SK-N-SH (cell line): ENCODE measurements at regions not wholly inside any gene's neighbourhood (a gene's known extent, or its start where the extent isn't known, plus 50 kb on each side); places are given as distances from the start of the nearest gene placed in this dataset.

Experiments
- CTCF ChIA-PET: fragments of 300-600, 350-600 bp; formaldehyde crosslinking; extraction: SDS; loops from one replicate; lab custom pipeline; 2021; lab: Yijun Ruan, JAX
- POLR2A ChIA-PET: fragments of 350-600 bp; sonication (Branson Sonifier 250); formaldehyde crosslinking; extraction: SDS; loops from one replicate; lab custom pipeline; 2020; ENCODE audit warnings: antibody characterized with exemption, inconsistent platforms; lab: Yijun Ruan, JAX
- DNase-seq: peaks from one replicate; pipeline ENCODE4 v3.0.0; 2012
- H2AFZ ChIP-seq: fragments of 200-600 bp; sonication (generic); 2 replicates; pipeline ENCODE4 v1.8.1; 2016; ENCODE audit warnings: antibody characterized with exemption, mild to moderate bottlenecking, low read depth
- H3F3A ChIP-seq: fragments of 200-600 bp; sonication (generic); replicated peaks from 2 replicates; pipeline ENCODE3; 2016; ENCODE audit warnings: antibody characterized with exemption, mild to moderate bottlenecking; ENCODE audit not compliant: insufficient read depth
- H3K27ac ChIP-seq, 2 experiments: fragments of 200-500 bp in 1 of 2; fragments of 200-600 bp in 1 of 2; sonication (Bioruptor generic) in 1 of 2; sonication (generic), shearing (Covaris generic) in 1 of 2; 2 replicates each; pipeline versions ENCODE4 v1.5.1 to v1.6.1; 2014 to 2016; ENCODE audit warnings: low read depth in 2 of 2, inconsistent platforms in 1 of 2, low read length in 1 of 2, mild to moderate bottlenecking in 1 of 2, mixed read lengths in 1 of 2
- H3K27me3 ChIP-seq: fragments of 200-600 bp; sonication (generic), shearing (Covaris generic); 2 replicates; pipeline ENCODE4 v1.6.1; 2016; ENCODE audit warnings: mixed run types; ENCODE audit not compliant: insufficient read depth
- H3K36me3 ChIP-seq, 2 experiments: fragments of 200-500 bp in 1 of 2; fragments of 200-600 bp in 1 of 2; sonication (Bioruptor generic) in 1 of 2; sonication (generic) in 1 of 2; replicated peaks in 1 of 2; 2 replicates each; pipeline versions ENCODE3 to v1.5.1; 2014 to 2016; ENCODE audit warnings: low read length in 1 of 2, mild to moderate bottlenecking in 1 of 2; ENCODE audit not compliant: insufficient read depth in 2 of 2, control insufficient read depth in 1 of 2
- H3K4me1 ChIP-seq, 2 experiments: fragments of 200-500 bp in 1 of 2; fragments of 200-600 bp in 1 of 2; sonication (Bioruptor generic) in 1 of 2; sonication (generic), shearing (Covaris generic) in 1 of 2; 2 replicates each; pipeline versions ENCODE4 v1.5.1 to v1.6.1; 2014 to 2016; ENCODE audit warnings: low read depth in 1 of 2, low read length in 1 of 2, mixed run types in 1 of 2; ENCODE audit not compliant: insufficient read depth in 2 of 2, control insufficient read depth in 1 of 2
- H3K4me2 ChIP-seq: fragments of 200-600 bp; sonication (generic), shearing (Covaris generic); 2 replicates; pipeline ENCODE4 v1.6.1; 2017; ENCODE audit warnings: mixed run types
- H3K4me3 ChIP-seq, 2 experiments: fragments of 200-500 bp in 1 of 2; fragments of 200-600 bp in 1 of 2; sonication (Bioruptor generic) in 1 of 2; sonication (generic), shearing (Covaris generic) in 1 of 2; 2 replicates each; pipeline versions ENCODE4 v1.5.1 to v1.8.1; 2014 to 2016; ENCODE audit warnings: low read depth in 2 of 2, inconsistent platforms in 1 of 2, low read length in 1 of 2, mild to moderate bottlenecking in 1 of 2, mixed read lengths in 1 of 2, moderate library complexity in 1 of 2
- H3K79me2 ChIP-seq: fragments of 200-600 bp; sonication (generic); 2 replicates; pipeline ENCODE4 v1.8.1; 2017; ENCODE audit warnings: mild to moderate bottlenecking; ENCODE audit not compliant: insufficient read depth
- H3K9ac ChIP-seq: fragments of 200-600 bp; sonication (generic); 2 replicates; pipeline ENCODE4 v1.6.1; 2017; ENCODE audit warnings: mixed run types
- H3K9me2 ChIP-seq: fragments of 200-600 bp; sonication (generic); 2 replicates; pipeline ENCODE4 v1.6.1; 2017; ENCODE audit warnings: mixed run types
- H3K9me3 ChIP-seq: fragments of 200-600 bp; sonication (generic); 2 replicates; pipeline ENCODE4 v1.6.1; 2017; ENCODE audit warnings: mixed run types, mild to moderate bottlenecking, moderate library complexity
- H4K20me1 ChIP-seq: fragments of 200-600 bp; sonication (generic); 2 replicates; pipeline ENCODE4 v1.6.1; 2017; ENCODE audit warnings: mild to moderate bottlenecking, mixed run types; ENCODE audit not compliant: insufficient read depth
- ELF1 ChIP-seq: IDR thresholded peaks from 2 replicates; pipeline ENCODE4 v1.4.0; 2012
- EZH2phosphoT487 ChIP-seq: fragments of 200-600 bp; sonication (generic); IDR thresholded peaks from 2 replicates; pipeline ENCODE4 v1.6.1; 2017; ENCODE audit warnings: low read depth, mixed run types, mild to moderate bottlenecking, antibody characterized with exemption, moderate library complexity, borderline replicate concordance
- FOXM1 ChIP-seq: IDR thresholded peaks from 2 replicates; pipeline ENCODE4 v1.4.0; 2012; ENCODE audit warnings: low read depth, mild to moderate bottlenecking
- GABPA ChIP-seq: IDR thresholded peaks from 2 replicates; pipeline ENCODE4 v1.4.0; 2012; ENCODE audit warnings: low read depth, mild to moderate bottlenecking
- MXI1 ChIP-seq: IDR thresholded peaks from 2 replicates; pipeline ENCODE4 v1.6.1; 2012; ENCODE audit warnings: mild to moderate bottlenecking, low read depth, low read length, improper control_type of control experiment
- NRF1 ChIP-seq: IDR thresholded peaks from 2 replicates; pipeline ENCODE4 v1.6.1; 2012; ENCODE audit warnings: low read depth, mild to moderate bottlenecking, low read length
- RAD21 ChIP-seq: IDR thresholded peaks from 2 replicates; pipeline ENCODE4 v1.6.1; 2012; ENCODE audit warnings: mild to moderate bottlenecking, low read length
- RFX5 ChIP-seq: IDR thresholded peaks from 2 replicates; pipeline ENCODE4 v1.6.1; 2012; ENCODE audit warnings: mild to moderate bottlenecking, improper control_type of control experiment, low read length
- SIN3A ChIP-seq: IDR thresholded peaks from 2 replicates; pipeline ENCODE4 v1.6.1; 2012; ENCODE audit warnings: low read depth, mild to moderate bottlenecking, low read length, moderate library complexity, borderline replicate concordance
- SMC3 ChIP-seq: IDR thresholded peaks from 2 replicates; pipeline ENCODE4 v1.6.1; 2012; ENCODE audit warnings: low read depth, low read length, improper control_type of control experiment
- TCF12 ChIP-seq: IDR thresholded peaks from 2 replicates; pipeline ENCODE4 v1.4.0; 2012
- TEAD4 ChIP-seq: IDR thresholded peaks from 2 replicates; pipeline ENCODE4 v1.4.0; 2012; ENCODE audit warnings: mild to moderate bottlenecking, borderline replicate concordance; ENCODE audit not compliant: insufficient read depth
- WGBS: methylation state at CpG from one replicate; pipeline ENCODE4 v1.1.6; 2017; ENCODE audit warnings: low lambda C conversion rate; 5-methylcytosine and 5-hydroxymethylcytosine counted together
- TF ChIP-seq, protein P1 (sequence below): fragments of 200-600 bp; sonication (generic); IDR thresholded peaks from 2 replicates; pipeline ENCODE4 v1.6.1; 2017; ENCODE audit warnings: antibody characterized with exemption, mild to moderate bottlenecking, moderate library complexity
- TF ChIP-seq, protein P2 (sequence below): fragments of 150-350 bp; IDR thresholded peaks from 2 replicates; pipeline ENCODE4 v1.6.1; 2017; ENCODE audit warnings: antibody characterized with exemption, low read length, low read depth, borderline replicate concordance

DNA sequence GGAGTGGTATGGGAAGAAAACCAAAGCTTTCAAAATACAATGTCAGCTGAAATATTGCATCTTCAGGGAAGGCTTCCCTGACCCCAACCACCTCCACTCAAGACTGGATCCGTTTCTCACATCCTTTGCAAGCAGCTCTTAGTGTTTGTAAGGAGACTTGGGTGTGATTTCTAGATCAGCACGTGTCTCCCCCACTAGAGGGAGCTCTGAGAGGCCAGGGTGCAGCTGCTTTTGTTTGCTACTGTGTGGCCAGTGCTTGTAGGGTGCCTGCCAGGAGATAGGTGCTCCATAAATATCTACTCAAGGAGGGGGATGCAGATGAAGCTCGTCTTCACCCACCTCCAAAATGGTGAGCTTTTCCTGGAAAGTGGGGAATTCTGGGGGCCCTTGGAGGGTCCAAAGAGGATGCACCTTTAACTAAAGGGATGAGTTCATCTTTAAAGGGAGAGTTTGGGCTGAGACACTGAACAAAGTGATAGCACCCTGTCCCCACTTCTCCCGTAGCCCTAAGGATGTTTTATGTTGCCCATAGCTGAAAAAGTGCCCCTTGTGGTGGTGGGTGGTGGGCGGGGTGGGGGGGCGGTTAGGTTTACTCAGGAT, 52.6 kb upstream of the MAFB start:
- H4K20me1 ChIP-seq = no peaks in the 10 kb centered on the region
- no peaks in the 10 kb centered on the region for H3K27me3 ChIP-seq
- no peak overlapping the region for H3K9ac ChIP-seq
- no peaks in the 10 kb centered on the region for H3K79me2 ChIP-seq
- peaks cover 0 to 10% of the 10 kb centered on the region in 2 experiments; a peak in 2 of 4 replicates for H3K4me1 ChIP-seq
- no peaks in the 10 kb centered on the region for H3F3A ChIP-seq
- no peak overlapping the region for H3K27ac ChIP-seq
- no peak overlapping the region for H3K4me2 ChIP-seq
- no peaks in the 10 kb centered on the region for H3K9me3 ChIP-seq
- H3K9me2 ChIP-seq = no peaks in the 10 kb centered on the region
- TF ChIP-seq SMC3 = peak; percentile 50
- TF ChIP-seq FOXM1 = no peak
- TF ChIP-seq RAD21 = peak; percentile 48
- TF ChIP-seq ELF1 = no peak
- TF ChIP-seq GABPA = no peak
- TF ChIP-seq, protein P1, sequence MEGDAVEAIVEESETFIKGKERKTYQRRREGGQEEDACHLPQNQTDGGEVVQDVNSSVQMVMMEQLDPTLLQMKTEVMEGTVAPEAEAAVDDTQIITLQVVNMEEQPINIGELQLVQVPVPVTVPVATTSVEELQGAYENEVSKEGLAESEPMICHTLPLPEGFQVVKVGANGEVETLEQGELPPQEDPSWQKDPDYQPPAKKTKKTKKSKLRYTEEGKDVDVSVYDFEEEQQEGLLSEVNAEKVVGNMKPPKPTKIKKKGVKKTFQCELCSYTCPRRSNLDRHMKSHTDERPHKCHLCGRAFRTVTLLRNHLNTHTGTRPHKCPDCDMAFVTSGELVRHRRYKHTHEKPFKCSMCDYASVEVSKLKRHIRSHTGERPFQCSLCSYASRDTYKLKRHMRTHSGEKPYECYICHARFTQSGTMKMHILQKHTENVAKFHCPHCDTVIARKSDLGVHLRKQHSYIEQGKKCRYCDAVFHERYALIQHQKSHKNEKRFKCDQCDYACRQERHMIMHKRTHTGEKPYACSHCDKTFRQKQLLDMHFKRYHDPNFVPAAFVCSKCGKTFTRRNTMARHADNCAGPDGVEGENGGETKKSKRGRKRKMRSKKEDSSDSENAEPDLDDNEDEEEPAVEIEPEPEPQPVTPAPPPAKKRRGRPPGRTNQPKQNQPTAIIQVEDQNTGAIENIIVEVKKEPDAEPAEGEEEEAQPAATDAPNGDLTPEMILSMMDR = peak; percentile 54
- TF ChIP-seq, all 33 proteins: peak for 3
- Histone ChIP-seq H2AFZ (no peak overlapping the region), H3K4me3 (no peak overlapping the region), H3K36me3 (no peaks in the 10 kb centered on the region)
- ChIA-PET POLR2A (no interaction called here), CTCF (interaction anchor here (0.7 to 4.1 kb wide), 12 partner anchors 9 to 1663 kb away, joined by 3 to 31 read pairs (median 3); no protein-coding TSS in a partner anchor)
- 36% methylated on average over 6 of the region's 6 CpGs for WGBS
- DNase-seq = no peak

DNA sequence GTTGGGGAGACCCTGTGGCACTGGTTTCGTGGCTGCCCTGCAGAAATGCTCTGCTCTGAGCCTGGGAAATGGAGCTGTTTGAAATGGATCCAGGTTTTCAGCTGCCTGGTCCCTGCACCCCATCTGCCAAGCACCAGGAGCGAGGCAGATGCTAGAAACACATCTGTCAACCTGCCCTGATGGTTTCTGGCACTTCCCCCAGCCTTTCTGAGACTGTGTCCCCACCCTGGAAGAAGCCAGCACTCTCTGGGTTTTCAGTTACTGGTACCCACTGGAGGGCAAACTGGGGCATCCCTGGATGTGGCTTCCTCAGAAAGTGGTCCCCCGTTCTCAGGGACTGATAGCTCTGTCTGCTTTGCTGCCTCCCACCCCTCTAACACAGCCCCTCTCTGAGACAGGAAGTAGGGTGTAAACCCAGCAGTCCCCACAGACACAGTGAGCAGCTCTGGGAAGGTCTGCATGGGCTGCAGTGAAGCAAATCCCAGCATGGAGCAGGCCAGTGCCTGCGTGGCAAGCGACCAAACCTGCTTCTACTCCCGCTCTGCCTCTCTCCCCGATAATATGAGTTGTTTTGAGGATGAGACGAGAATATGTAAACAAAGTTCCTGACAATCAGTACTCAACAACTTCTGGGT, 54.2 kb upstream of the MAFB start:
- 34% methylated on average over 8 of the region's 8 CpGs for WGBS
- Histone ChIP-seq H3K9me3 (no peaks in the 10 kb centered on the region), H3K27ac (no peak overlapping the region), H3K9ac (no peak overlapping the region), H3K79me2 (no peaks in the 10 kb centered on the region), H3K4me1 (peaks cover 0 to 10% of the 10 kb centered on the region in 2 experiments; a peak in 2 of 4 replicates), H3F3A (no peaks in the 10 kb centered on the region), H3K9me2 (no peaks in the 10 kb centered on the region), H3K4me2 (no peak overlapping the region), H2AFZ (no peak overlapping the region), H3K4me3 (no peak overlapping the region), H3K27me3 (no peaks in the 10 kb centered on the region), H3K36me3 (no peaks in the 10 kb centered on the region), H4K20me1 (no peaks in the 10 kb centered on the region)
- POLR2A ChIA-PET = no interaction called here
- no peak for DNase-seq
- TF ChIP-seq, protein P2, sequence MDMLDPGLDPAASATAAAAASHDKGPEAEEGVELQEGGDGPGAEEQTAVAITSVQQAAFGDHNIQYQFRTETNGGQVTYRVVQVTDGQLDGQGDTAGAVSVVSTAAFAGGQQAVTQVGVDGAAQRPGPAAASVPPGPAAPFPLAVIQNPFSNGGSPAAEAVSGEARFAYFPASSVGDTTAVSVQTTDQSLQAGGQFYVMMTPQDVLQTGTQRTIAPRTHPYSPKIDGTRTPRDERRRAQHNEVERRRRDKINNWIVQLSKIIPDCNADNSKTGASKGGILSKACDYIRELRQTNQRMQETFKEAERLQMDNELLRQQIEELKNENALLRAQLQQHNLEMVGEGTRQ = no peak
- no peak for TF ChIP-seq NRF1
- TF ChIP-seq, protein P1 = no peak
- no peak for TF ChIP-seq RAD21
- TF ChIP-seq SIN3A = no peak
- TF ChIP-seq RFX5 = no peak
- no peak for TF ChIP-seq TCF12
- no peak for TF ChIP-seq TEAD4
- TF ChIP-seq SMC3 = no peak
- no peak for TF ChIP-seq EZH2phosphoT487
- no peak for TF ChIP-seq MXI1
- CTCF ChIA-PET = interaction anchor here (0.9 to 1.4 kb wide), 5 partner anchors 10 to 1631 kb away, joined by 3 to 4 read pairs (median 3); no protein-coding TSS in a partner anchor
